Fibroblast of lung (primary cell): ENCODE measurements at regions not wholly inside any gene's neighbourhood (a gene's known extent, or its start where the extent isn't known, plus 50 kb on each side); places are given as distances from the start of the nearest gene placed in this dataset.

Experiments used
- DNase-seq, 2 donors: peaks; one replicate each; pipeline versions ENCODE4 v3.0.0 to v3.0.0-alpha.2; 2010; ENCODE audit warnings: low read depth in 2 of 2
- H2AFZ ChIP-seq: 2 replicates; pipeline ENCODE4 v1.5.1; 2012; ENCODE audit warnings: low read length, control low read depth, inconsistent platforms
- H3K27ac ChIP-seq: 2 replicates; pipeline ENCODE4 v1.5.1; 2011; ENCODE audit warnings: low read length, control low read depth; ENCODE audit not compliant: insufficient read depth
- H3K27me3 ChIP-seq: 2 replicates; pipeline ENCODE4 v1.5.1; 2011; ENCODE audit warnings: mild to moderate bottlenecking, low read length; ENCODE audit not compliant: control insufficient read depth, insufficient read depth
- H3K36me3 ChIP-seq: 2 replicates; pipeline ENCODE4 v1.5.1; 2011; ENCODE audit warnings: low read length; ENCODE audit not compliant: control insufficient read depth, insufficient read depth
- H3K4me1 ChIP-seq: 2 replicates; pipeline ENCODE4 v1.5.1; 2011; ENCODE audit warnings: low read length; ENCODE audit not compliant: control insufficient read depth, insufficient read depth; ENCODE audit errors: extremely low read depth
- H3K4me2 ChIP-seq: 2 replicates; pipeline ENCODE4 v1.5.1; 2011; ENCODE audit warnings: low read length, control low read depth; ENCODE audit not compliant: insufficient read depth; ENCODE audit errors: extremely low read depth
- H3K4me3 ChIP-seq, 4 experiments: fragments of 200-600 bp in 1 of 4; sonication (generic) in 1 of 4; replicated peaks in 1 of 4; 2 replicates each; pipeline ENCODE4 v1.5.1; 2011 to 2016; ENCODE audit warnings: low read length in 4 of 4, low read depth in 3 of 4, mild to moderate bottlenecking in 3 of 4, control low read depth in 2 of 4, inconsistent platforms in 1 of 4, mixed read lengths in 1 of 4; ENCODE audit not compliant: insufficient read depth in 1 of 4; ENCODE audit errors: control extremely low read depth in 1 of 4
- H3K79me2 ChIP-seq: 2 replicates; pipeline ENCODE4 v1.5.1; 2012; ENCODE audit warnings: mild to moderate bottlenecking, low read length, inconsistent platforms; ENCODE audit not compliant: control insufficient read depth, insufficient read depth
- H3K9ac ChIP-seq: 2 replicates; pipeline ENCODE4 v1.5.1; 2011; ENCODE audit warnings: mild to moderate bottlenecking, low read length, control low read depth; ENCODE audit not compliant: insufficient read depth
- H3K9me3 ChIP-seq: 2 replicates; pipeline ENCODE4 v1.5.1; 2012; ENCODE audit warnings: low read depth, low read length; ENCODE audit not compliant: control insufficient read depth, insufficient read depth
- H4K20me1 ChIP-seq: 2 replicates; pipeline ENCODE4 v1.5.1; 2011; ENCODE audit warnings: low read length; ENCODE audit not compliant: control insufficient read depth, insufficient read depth; ENCODE audit errors: extremely low read depth
- CTCF ChIP-seq, 2 donors: IDR thresholded peaks in 1 of 2; conservative IDR thresholded peaks in 1 of 2; 1 replicate in 1 of 2; 2 replicates in 1 of 2; pipeline ENCODE4 v1.5.1; 2011 to 2012; ENCODE audit warnings: low read length in 2 of 2, control low read depth in 1 of 2, inconsistent platforms in 1 of 2, low read depth in 1 of 2, mild to moderate bottlenecking in 1 of 2
- EZH2 ChIP-seq: IDR thresholded peaks from 2 replicates; pipeline ENCODE4 v1.5.1; 2012; ENCODE audit warnings: low read length, control low read depth, mild to moderate bottlenecking; ENCODE audit errors: missing control alignments

GRCh38 chr9:106726070-106726815 is 136.7 kb upstream of the ZNF462 start:
- Histone ChIP-seq H3K4me3 (no peak overlapping the region), H3K9me3 (no peaks in the 10 kb centered on the region), H3K27me3 (no peaks in the 10 kb centered on the region), H3K36me3 (no peaks in the 10 kb centered on the region), H3K4me2 (no peak overlapping the region), H3K27ac (no peak overlapping the region), H2AFZ (no peak overlapping the region), H3K79me2 (no peaks in the 10 kb centered on the region), H3K9ac (no peak overlapping the region), H3K4me1 (no peaks in the 10 kb centered on the region), H4K20me1 (no peaks in the 10 kb centered on the region)
- TF ChIP-seq EZH2 (no peak), CTCF (conservative IDR thresholded peaks at IDR 0.05 in 1 of 2, IDR thresholded peaks at IDR 0.05 in 1 of 2; ENCODE audit: low read depth in 1 of 2, low read length in 2 of 2) (no peak)
- DNase-seq = no peak

GRCh38 chr9:106727969-106728368 is 135.0 kb upstream of the ZNF462 start:
- Histone ChIP-seq H4K20me1 (no peaks in the 10 kb centered on the region), H2AFZ (no peak overlapping the region), H3K79me2 (no peaks in the 10 kb centered on the region), H3K9ac (no peak overlapping the region), H3K9me3 (no peaks in the 10 kb centered on the region), H3K27ac (no peak overlapping the region), H3K36me3 (no peaks in the 10 kb centered on the region), H3K27me3 (no peaks in the 10 kb centered on the region), H3K4me3 (no peak overlapping the region), H3K4me2 (no peak overlapping the region), H3K4me1 (no peaks in the 10 kb centered on the region)
- DNase-seq = no peak
- TF ChIP-seq CTCF (conservative IDR thresholded peaks at IDR 0.05 in 1 of 2, IDR thresholded peaks at IDR 0.05 in 1 of 2; ENCODE audit: low read depth in 1 of 2, low read length in 2 of 2) = no peak
- no peak for TF ChIP-seq EZH2

- DNase-seq = no peak
- Histone ChIP-seq H3K27ac (no peak overlapping the region), H3K79me2 (no peaks in the 10 kb centered on the region), H2AFZ (no peak overlapping the region), H3K4me3 (no peak overlapping the region), H3K9ac (no peak overlapping the region), H4K20me1 (no peaks in the 10 kb centered on the region), H3K4me1 (no peaks in the 10 kb centered on the region), H3K9me3 (no peaks in the 10 kb centered on the region), H3K36me3 (no peaks in the 10 kb centered on the region), H3K4me2 (no peak overlapping the region), H3K27me3 (no peaks in the 10 kb centered on the region)
- TF ChIP-seq CTCF (conservative IDR thresholded peaks at IDR 0.05 in 1 of 2, IDR thresholded peaks at IDR 0.05 in 1 of 2; ENCODE audit: low read depth in 1 of 2, low read length in 2 of 2) (no peak), EZH2 (no peak)
These were observed 134.1 kb upstream of the ZNF462 start for GRCh38 chr9:106728860-106729259.
